ENCODE measurements at regions not wholly inside any gene's neighbourhood (a gene's known extent, or its start where the extent isn't known, plus 50 kb on each side); places are given as distances from the start of the nearest gene placed in this dataset.

DNA sequence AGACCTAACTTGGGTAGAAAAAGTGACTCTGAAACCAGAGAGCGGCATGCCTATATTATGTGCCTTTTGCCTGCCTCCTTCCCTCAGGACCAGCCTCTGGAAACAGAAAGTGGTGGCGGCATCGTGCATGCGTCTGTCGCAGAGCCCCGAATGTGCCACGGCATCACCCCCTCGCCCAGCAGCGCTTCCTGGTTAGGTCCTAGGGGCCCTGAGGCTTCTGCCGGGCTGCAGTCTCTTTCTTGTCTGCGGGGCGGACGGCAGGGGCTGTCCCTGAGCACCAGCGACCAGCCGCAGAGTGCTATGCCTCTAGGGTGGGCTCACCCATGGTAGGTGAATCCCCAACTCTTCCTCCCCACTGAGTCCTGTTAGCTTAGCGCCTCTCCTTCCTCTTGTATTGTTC is 68.7 kb downstream of the VSIG4 start:
- TF ChIP-seq, protein P1, sequence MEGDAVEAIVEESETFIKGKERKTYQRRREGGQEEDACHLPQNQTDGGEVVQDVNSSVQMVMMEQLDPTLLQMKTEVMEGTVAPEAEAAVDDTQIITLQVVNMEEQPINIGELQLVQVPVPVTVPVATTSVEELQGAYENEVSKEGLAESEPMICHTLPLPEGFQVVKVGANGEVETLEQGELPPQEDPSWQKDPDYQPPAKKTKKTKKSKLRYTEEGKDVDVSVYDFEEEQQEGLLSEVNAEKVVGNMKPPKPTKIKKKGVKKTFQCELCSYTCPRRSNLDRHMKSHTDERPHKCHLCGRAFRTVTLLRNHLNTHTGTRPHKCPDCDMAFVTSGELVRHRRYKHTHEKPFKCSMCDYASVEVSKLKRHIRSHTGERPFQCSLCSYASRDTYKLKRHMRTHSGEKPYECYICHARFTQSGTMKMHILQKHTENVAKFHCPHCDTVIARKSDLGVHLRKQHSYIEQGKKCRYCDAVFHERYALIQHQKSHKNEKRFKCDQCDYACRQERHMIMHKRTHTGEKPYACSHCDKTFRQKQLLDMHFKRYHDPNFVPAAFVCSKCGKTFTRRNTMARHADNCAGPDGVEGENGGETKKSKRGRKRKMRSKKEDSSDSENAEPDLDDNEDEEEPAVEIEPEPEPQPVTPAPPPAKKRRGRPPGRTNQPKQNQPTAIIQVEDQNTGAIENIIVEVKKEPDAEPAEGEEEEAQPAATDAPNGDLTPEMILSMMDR (IDR thresholded peaks at IDR 0.05) = no peak
- no peak for TF ChIP-seq EZH2phosphoT487 (IDR thresholded peaks at IDR 0.05)
- no peak for TF ChIP-seq EZH2 (IDR thresholded peaks at IDR 0.05)

Measured in neural progenitor cell (in vitro differentiated cells).